ENCODE measurements at regions not wholly inside any gene's neighbourhood (a gene's known extent, or its start where the extent isn't known, plus 50 kb on each side); places are given as distances from the start of the nearest gene placed in this dataset.

- TF ChIP-seq CTCF (IDR thresholded peaks at IDR 0.05; ENCODE audit: low read depth, low read length), result no peak
- Histone ChIP-seq H3K9me3 (ENCODE audit: control insufficient read depth, insufficient read depth, low read length) (no peaks in the 10 kb centered on the region), H3K4me3 (ENCODE audit: low read depth, low read length) (no peak overlapping the region), H3K27ac (ENCODE audit: low read depth, low read length) (no peak overlapping the region), H3K27me3 (ENCODE audit: control insufficient read depth, insufficient read depth, low read length) (no peaks in the 10 kb centered on the region)
- ChIA-PET CTCF (no interaction called here), POLR2A (no interaction called here)
- no peak for DNase-seq (ENCODE audit: low read depth, low spot score)
These were observed 112.7 kb upstream of the PRR23C start for GRCh38 chr3:139157161-139157932.

- TF ChIP-seq CTCF (IDR thresholded peaks at IDR 0.05; ENCODE audit: low read depth, low read length), result no peak
- H3K27ac ChIP-seq (ENCODE audit: low read depth, low read length), result no peak overlapping the region
- ChIA-PET CTCF (no interaction called here), POLR2A (no interaction called here)
- no peaks in the 10 kb centered on the region for H3K27me3 ChIP-seq (ENCODE audit: control insufficient read depth, insufficient read depth, low read length)
- no peak for DNase-seq (ENCODE audit: low read depth, low spot score)
- H3K9me3 ChIP-seq (ENCODE audit: control insufficient read depth, insufficient read depth, low read length), result no peaks in the 10 kb centered on the region
- H3K4me3 ChIP-seq (ENCODE audit: low read depth, low read length), result no peak overlapping the region
These were observed 114.7 kb upstream of the PRR23C start for GRCh38 chr3:139159356-139159755.

- Histone ChIP-seq H3K27ac (ENCODE audit: low read depth, low read length) (no peak overlapping the region), H3K9me3 (ENCODE audit: control insufficient read depth, insufficient read depth, low read length) (no peaks in the 10 kb centered on the region), H3K27me3 (ENCODE audit: control insufficient read depth, insufficient read depth, low read length) (no peaks in the 10 kb centered on the region), H3K4me3 (ENCODE audit: low read depth, low read length) (peak overlapping the region; percentile 31)
- no peak for TF ChIP-seq CTCF (IDR thresholded peaks at IDR 0.05; ENCODE audit: low read depth, low read length)
- DNase-seq (ENCODE audit: low read depth, low spot score), result no peak
- ChIA-PET CTCF (no interaction called here), POLR2A (no interaction called here)
These were observed 128.8 kb upstream of the PRR23C start for GRCh38 chr3:139173372-139174108.

GRCh38 chr3:139180489-139180888 lies 135.8 kb upstream of the PRR23C start:
- TF ChIP-seq CTCF (IDR thresholded peaks at IDR 0.05; ENCODE audit: low read depth, low read length), result no peak
- ChIA-PET POLR2A (no interaction called here), CTCF (no interaction called here)

GRCh38 chr3:139182143-139182542 lies 137.5 kb upstream of the PRR23C start:
- no peaks in the 10 kb centered on the region for H3K27me3 ChIP-seq (ENCODE audit: control insufficient read depth, insufficient read depth, low read length)
- no peak for TF ChIP-seq CTCF (IDR thresholded peaks at IDR 0.05; ENCODE audit: low read depth, low read length)
- DNase-seq (ENCODE audit: low read depth, low spot score), result no peak
- H3K4me3 ChIP-seq (ENCODE audit: low read depth, low read length), result no peak overlapping the region
- no peaks in the 10 kb centered on the region; the same call in 1 of the 2 replicates for H3K9me3 ChIP-seq (ENCODE audit: control insufficient read depth, insufficient read depth, low read length)
- no peak overlapping the region for H3K27ac ChIP-seq (ENCODE audit: low read depth, low read length)
- POLR2A ChIA-PET, result no interaction called here
- CTCF ChIA-PET, result interaction anchor here (0.5 kb wide), 1 partner anchor 253 kb away, joined by 4 read pairs; no protein-coding TSS in a partner anchor

More at GRCh38 chr3:139180489-139180888, 135.8 kb upstream of the PRR23C start:
- Histone ChIP-seq H3K27me3 (ENCODE audit: control insufficient read depth, insufficient read depth, low read length) (no peaks in the 10 kb centered on the region), H3K27ac (ENCODE audit: low read depth, low read length) (no peak overlapping the region), H3K4me3 (ENCODE audit: low read depth, low read length) (no peak overlapping the region), H3K9me3 (ENCODE audit: control insufficient read depth, insufficient read depth, low read length) (no peaks in the 10 kb centered on the region; the same call in 1 of the 2 replicates)
- DNase-seq (ENCODE audit: low read depth, low spot score), result no peak

Data from AG04450 (cell line).